ENCODE measurements at regions not wholly inside any gene's neighbourhood (a gene's known extent, or its start where the extent isn't known, plus 50 kb on each side); places are given as distances from the start of the nearest gene placed in this dataset.

DNA sequence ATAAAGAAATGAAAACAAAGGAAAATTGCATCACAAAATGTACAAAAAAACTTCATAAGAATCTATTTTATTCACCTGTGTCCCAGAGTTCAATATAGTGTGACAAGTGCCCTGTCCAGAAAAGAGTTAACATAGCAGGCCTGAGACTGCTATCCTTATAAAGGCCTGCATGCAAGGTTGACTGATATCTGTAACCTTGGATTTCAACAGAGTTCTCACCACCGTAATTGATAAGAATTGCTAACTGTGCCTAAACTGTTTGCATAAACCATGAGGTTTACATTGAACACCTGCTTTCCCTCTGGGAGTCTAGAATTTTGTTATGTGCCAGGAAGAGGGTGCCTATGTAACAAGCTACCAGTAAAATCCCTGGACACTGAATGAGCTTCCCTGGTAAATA lies 461.7 kb upstream of the DPH6 start:
- no peak overlapping the region for H3K4me3 ChIP-seq
- no peak for DNase-seq
- intact Hi-C loops (cut with DNase I), result no loop called here
- H3K36me3 ChIP-seq, result no peaks in the 10 kb centered on the region
- H3K4me1 ChIP-seq, result no peaks in the 10 kb centered on the region
- H3K27ac ChIP-seq, result no peak overlapping the region
- no peaks in the 10 kb centered on the region for H3K9me3 ChIP-seq
- no peaks in the 10 kb centered on the region for H3K27me3 ChIP-seq (ENCODE audit: low read depth)
- ATAC-seq, result no peak
- TF ChIP-seq, protein P1, sequence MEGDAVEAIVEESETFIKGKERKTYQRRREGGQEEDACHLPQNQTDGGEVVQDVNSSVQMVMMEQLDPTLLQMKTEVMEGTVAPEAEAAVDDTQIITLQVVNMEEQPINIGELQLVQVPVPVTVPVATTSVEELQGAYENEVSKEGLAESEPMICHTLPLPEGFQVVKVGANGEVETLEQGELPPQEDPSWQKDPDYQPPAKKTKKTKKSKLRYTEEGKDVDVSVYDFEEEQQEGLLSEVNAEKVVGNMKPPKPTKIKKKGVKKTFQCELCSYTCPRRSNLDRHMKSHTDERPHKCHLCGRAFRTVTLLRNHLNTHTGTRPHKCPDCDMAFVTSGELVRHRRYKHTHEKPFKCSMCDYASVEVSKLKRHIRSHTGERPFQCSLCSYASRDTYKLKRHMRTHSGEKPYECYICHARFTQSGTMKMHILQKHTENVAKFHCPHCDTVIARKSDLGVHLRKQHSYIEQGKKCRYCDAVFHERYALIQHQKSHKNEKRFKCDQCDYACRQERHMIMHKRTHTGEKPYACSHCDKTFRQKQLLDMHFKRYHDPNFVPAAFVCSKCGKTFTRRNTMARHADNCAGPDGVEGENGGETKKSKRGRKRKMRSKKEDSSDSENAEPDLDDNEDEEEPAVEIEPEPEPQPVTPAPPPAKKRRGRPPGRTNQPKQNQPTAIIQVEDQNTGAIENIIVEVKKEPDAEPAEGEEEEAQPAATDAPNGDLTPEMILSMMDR (IDR thresholded peaks at IDR 0.05), result no peak

DNA sequence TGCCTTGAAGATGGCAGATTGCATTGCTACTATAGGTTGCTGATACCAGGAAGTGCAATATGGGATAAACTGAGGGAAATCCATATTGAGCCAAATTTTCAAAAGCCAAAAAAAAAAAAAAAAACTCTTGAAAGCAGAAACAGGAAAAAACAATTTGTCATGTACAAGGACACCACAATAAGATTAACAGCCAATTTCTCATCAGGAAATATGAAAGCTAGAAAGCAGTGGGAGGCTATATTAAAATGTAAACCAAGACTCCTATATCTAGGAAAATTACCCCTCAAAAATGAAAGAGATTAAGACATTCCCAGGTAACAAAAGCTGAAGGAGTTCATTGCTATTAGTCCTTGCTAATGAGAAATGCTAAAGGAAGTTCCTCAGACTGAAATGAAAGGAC lies 462.8 kb upstream of the DPH6 start:
- Histone ChIP-seq H3K4me1 (no peaks in the 10 kb centered on the region), H3K4me3 (no peak overlapping the region), H3K27ac (no peak overlapping the region), H3K27me3 (ENCODE audit: low read depth) (no peaks in the 10 kb centered on the region), H3K36me3 (no peaks in the 10 kb centered on the region), H3K9me3 (no peaks in the 10 kb centered on the region)
- ATAC-seq (no peak), DNase-seq (no peak)
- intact Hi-C loops (cut with DNase I), result no loop called here
- TF ChIP-seq, protein P1 (IDR thresholded peaks at IDR 0.05), result no peak

DNA sequence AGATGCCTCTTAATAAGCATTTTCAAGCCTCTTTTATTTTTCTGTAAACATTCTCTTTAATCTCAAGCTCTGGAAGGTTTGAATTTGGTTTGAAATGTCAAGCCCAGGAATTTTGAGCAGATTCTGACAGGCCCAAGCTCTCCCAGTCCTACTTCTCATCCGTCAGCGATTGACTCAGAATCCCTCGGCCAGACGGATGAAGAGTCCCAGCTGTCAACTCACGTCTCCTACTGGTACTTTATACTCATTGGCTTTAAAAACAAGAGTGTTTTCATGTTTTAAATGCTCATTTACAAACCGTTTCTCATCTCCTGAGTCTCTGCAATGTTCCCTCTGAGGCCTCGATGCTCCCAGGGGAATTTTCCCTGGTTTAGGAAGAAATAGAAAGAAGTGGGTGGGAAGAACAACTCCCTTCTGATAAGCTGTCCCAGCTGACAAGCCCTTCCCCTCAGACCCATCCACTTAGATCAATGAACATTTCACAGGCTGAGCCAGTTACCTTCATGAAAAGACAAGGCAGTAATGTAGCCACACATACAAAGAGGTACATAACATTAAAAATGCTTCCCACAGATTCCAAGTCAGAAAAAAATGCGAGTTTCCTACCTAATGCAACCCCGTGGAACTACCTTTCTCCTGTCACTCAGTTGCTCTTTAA lies 478.2 kb upstream of the DPH6 start:
- no peaks in the 10 kb centered on the region for H3K4me1 ChIP-seq
- no peaks in the 10 kb centered on the region for H3K9me3 ChIP-seq
- H3K27ac ChIP-seq, result no peak overlapping the region
- DNase-seq (no peak), ATAC-seq (no peak)
- no peaks in the 10 kb centered on the region for H3K36me3 ChIP-seq
- intact Hi-C loops (cut with DNase I), result no loop called here
- TF ChIP-seq, protein P1 (IDR thresholded peaks at IDR 0.05), result no peak
- no peak overlapping the region for H3K4me3 ChIP-seq
- H3K27me3 ChIP-seq (ENCODE audit: low read depth), result no peaks in the 10 kb centered on the region

DNA sequence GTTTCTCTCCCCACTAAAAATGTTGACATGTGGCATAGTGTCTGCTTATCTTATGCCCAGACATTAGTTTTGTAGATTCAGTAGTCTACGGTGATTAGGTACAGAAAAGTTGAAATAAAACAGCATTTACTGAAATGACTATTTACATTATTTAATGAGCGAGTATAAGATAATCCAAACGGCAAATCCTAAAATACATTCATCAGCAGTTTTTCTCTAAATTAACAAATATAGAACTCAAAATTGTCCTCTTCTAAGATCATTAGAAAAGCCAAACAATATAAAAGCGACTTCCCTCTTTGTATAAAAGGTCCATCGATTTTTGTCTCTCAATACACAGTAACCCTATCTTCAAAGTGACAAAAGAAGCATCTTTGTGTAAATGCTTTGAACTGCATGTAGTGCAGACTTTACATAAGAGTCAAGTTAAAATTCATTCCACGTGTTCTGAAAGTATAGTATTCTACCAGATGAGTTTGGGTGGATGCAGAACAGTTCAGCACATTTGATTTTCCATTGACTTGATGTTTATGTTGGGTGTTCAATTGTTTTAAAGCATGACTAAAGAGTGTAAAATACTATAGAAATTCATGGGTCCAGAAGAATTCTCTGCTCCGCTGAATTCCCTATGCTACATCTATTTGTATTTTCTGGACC lies 480.8 kb upstream of the DPH6 start:
- TF ChIP-seq, protein P1 (IDR thresholded peaks at IDR 0.05), result no peak
- H3K27me3 ChIP-seq (ENCODE audit: low read depth), result no peaks in the 10 kb centered on the region

DNA sequence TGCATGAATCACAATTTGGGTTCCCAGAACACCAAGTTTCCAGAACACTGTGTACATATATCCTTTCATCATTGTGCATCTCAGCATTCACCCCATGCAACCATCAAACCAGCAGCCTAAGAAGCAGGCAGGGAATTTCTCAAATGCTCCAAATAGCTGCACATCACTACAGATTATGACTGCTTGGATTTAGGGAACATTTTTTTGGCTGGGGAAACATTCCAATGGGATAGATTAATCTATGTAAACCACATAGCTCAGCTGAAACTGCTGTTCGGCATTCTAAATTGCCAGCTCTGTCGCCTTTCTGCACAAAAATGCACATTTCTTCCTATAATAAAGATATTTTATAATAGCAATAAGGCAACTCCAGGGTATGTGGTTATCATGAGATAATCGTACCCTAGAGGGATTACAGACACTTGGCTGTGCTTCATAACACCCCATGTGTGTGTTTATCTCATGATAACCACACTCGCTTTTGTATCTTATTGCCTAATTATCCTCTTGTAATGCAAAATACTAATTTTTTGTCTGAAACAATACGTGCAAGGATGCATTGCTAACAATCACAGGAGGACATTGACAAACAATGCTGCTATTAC lies 483.7 kb upstream of the DPH6 start:
- Histone ChIP-seq H3K9me3 (no peaks in the 10 kb centered on the region), H3K4me3 (no peak overlapping the region), H3K27ac (no peak overlapping the region), H3K4me1 (no peaks in the 10 kb centered on the region), H3K36me3 (no peaks in the 10 kb centered on the region), H3K27me3 (ENCODE audit: low read depth) (no peaks in the 10 kb centered on the region)
- intact Hi-C loops (cut with DNase I), result no loop called here
- ATAC-seq (no peak), DNase-seq (no peak)
- TF ChIP-seq, protein P1 (IDR thresholded peaks at IDR 0.05), result no peak

More for the DNA sequence above, 480.8 kb upstream of the DPH6 start:
- no peaks in the 10 kb centered on the region for H3K36me3 ChIP-seq
- H3K4me3 ChIP-seq, result no peak overlapping the region
- no peaks in the 10 kb centered on the region for H3K9me3 ChIP-seq
- intact Hi-C loops (cut with DNase I), result no loop called here
- H3K27ac ChIP-seq, result no peak overlapping the region
- ATAC-seq, result no peak
- H3K4me1 ChIP-seq, result no peaks in the 10 kb centered on the region
- DNase-seq, result no peak
